Astrocyte of the spinal cord (primary cell): ENCODE measurements at regions not wholly inside any gene's neighbourhood (a gene's known extent, or its start where the extent isn't known, plus 50 kb on each side); places are given as distances from the start of the nearest gene placed in this dataset.
A peak's percentile ranks its signal among the peaks of the same experiment; 100 is the strongest.

Source experiments
- DNase-seq: peaks from one replicate; pipeline ENCODE4 v3.0.0; 2011; ENCODE audit warnings: low read depth, low spot score
- H3K4me3 ChIP-seq: 2 replicates; pipeline ENCODE4 v1.5.1; 2011; ENCODE audit warnings: low read depth, mild to moderate bottlenecking, low read length, moderate library complexity
- CTCF ChIP-seq: IDR thresholded peaks from 2 replicates; pipeline ENCODE4 v1.5.1; 2012; ENCODE audit warnings: low read depth, mild to moderate bottlenecking, low read length, inconsistent platforms
- in situ Hi-C: cut with HindIII; loops from 2 replicates; pipeline ENCODE4 v1.10.0; 2017; ENCODE audit warnings: low sequenced_read_pairs

- DNase-seq, result no peak
- TF ChIP-seq CTCF, result no peak
- no peak overlapping the region for H3K4me3 ChIP-seq
- in situ Hi-C loops, result no loop called here
These were observed 198.6 kb upstream of the CDH6 start for GRCh38 chr5:30994902-30995301.

GRCh38 chr5:30994176-30994575, 199.3 kb upstream of the CDH6 start:
- no peak for TF ChIP-seq CTCF
- no peak overlapping the region for H3K4me3 ChIP-seq
- DNase-seq, result no peak
- in situ Hi-C loops, result no loop called here

GRCh38 chr5:30991462-30991861, 202.0 kb upstream of the CDH6 start:
- TF ChIP-seq CTCF, result no peak
- peak; percentile 23 for DNase-seq
- in situ Hi-C loops, result no loop called here
- no peak overlapping the region for H3K4me3 ChIP-seq

GRCh38 chr5:30981576-30981975, 211.9 kb upstream of the CDH6 start:
- H3K4me3 ChIP-seq, result no peak overlapping the region
- peak; percentile 27 for DNase-seq
- TF ChIP-seq CTCF, result no peak
- in situ Hi-C loops, result no loop called here

- TF ChIP-seq CTCF, result no peak
- in situ Hi-C loops, result no loop called here
- H3K4me3 ChIP-seq, result no peak overlapping the region
- DNase-seq, result no peak
These were observed 224.5 kb upstream of the CDH6 start for GRCh38 chr5:30968971-30969370.

- H3K4me3 ChIP-seq, result no peak overlapping the region
- no peak for TF ChIP-seq CTCF
- no peak for DNase-seq
- in situ Hi-C loops, result no loop called here
These were observed 233.4 kb upstream of the CDH6 start for GRCh38 chr5:30960036-30960435.

GRCh38 chr5:30959238-30959637, 234.2 kb upstream of the CDH6 start:
- no peak overlapping the region for H3K4me3 ChIP-seq
- no peak for DNase-seq
- in situ Hi-C loops, result no loop called here
- TF ChIP-seq CTCF, result no peak
